ENCODE measurements at regions not wholly inside any gene's neighbourhood (a gene's known extent, or its start where the extent isn't known, plus 50 kb on each side); places are given as distances from the start of the nearest gene placed in this dataset.

DNA sequence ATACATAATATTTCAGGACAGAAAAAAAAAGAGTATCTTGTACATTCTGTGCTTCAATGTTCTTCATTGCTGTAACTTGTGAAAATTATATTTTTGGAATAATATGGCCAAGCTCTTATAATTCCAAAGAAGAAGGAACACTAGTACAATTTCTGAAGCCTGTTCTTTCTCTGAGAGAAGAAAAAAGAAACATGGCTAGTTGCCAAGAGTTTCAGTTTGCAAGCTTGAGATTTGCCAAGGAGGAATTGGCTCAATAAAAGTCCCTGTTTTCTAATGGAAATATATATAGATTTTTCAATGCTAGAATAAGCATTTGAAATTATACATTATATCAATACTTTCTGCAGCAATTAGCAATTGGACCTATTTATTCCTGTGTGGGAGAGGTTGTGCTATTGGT, 285.2 kb upstream of the NEGR1 start:
- TF ChIP-seq ZFX (IDR thresholded peaks at IDR 0.05; ENCODE audit: borderline replicate concordance) (no peak), CTCF (IDR thresholded peaks at IDR 0.05) (no peak)

GRCh38 chr1:72564749-72565148, 282.4 kb upstream of the NEGR1 start:
- TF ChIP-seq ZFX (IDR thresholded peaks at IDR 0.05; ENCODE audit: borderline replicate concordance), result no peak
- TF ChIP-seq CTCF (IDR thresholded peaks at IDR 0.05), result no peak
- H3K27ac ChIP-seq, result no peak overlapping the region

More for the DNA sequence above, 285.2 kb upstream of the NEGR1 start:
- no peak overlapping the region for H3K27ac ChIP-seq

DNA sequence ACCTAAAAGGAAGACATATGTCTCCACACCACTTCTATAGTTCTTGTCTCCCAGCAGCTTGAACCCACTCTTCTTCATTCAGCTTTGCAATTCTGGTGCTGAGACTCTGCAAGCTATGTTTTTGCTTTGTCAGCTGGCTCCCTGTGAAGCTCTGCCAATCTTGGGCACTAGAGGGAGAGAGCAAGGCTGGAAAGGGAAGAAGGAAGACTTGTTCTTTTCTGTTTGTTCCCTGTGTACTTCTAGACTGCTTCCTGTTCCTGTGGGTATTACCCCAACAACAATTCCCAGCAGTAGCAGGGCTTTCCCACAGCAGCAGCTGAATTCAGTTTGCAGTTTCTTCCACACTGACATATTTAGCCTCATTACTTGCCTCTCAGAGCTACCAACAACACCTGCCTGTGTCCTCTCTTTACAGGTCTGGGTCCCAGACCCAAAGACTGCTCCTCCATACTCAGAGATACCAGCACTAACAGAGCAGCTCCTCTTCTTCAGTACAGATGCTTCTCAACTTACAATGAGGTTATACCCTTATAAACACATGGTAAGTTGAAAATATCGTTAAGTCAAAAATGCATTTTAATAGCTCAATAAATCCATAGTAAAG, 275.2 kb upstream of the NEGR1 start:
- peak; percentile 48 for TF ChIP-seq CTCF (IDR thresholded peaks at IDR 0.05)
- no peak for TF ChIP-seq ZFX (IDR thresholded peaks at IDR 0.05; ENCODE audit: borderline replicate concordance)

DNA sequence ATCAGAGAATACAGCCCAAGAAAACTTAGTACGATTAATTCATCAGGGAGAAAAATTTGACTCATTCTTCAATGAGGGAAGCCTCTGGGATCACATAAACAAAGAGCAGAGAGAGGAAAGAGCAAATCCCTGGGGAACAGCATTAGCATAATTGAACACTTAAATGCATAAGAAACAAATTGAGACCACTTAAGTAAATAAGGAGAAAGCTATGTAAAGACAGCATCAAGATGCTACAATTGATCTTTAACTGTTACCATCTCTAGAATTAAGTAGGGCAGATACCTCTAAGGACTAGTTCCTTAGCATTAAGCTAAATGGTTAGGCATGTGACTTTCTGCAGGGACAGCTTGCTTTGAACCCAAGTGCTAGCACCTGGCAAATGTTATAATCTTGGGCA, 265.1 kb upstream of the NEGR1 start:
- no peak overlapping the region for H3K27ac ChIP-seq
- no peak for TF ChIP-seq ZFX (IDR thresholded peaks at IDR 0.05; ENCODE audit: borderline replicate concordance)
- TF ChIP-seq CTCF (IDR thresholded peaks at IDR 0.05), result no peak

More for the DNA sequence above, 275.2 kb upstream of the NEGR1 start:
- no peak overlapping the region for H3K27ac ChIP-seq

GRCh38 chr1:72540674-72541073, 258.3 kb upstream of the NEGR1 start:
- TF ChIP-seq CTCF (IDR thresholded peaks at IDR 0.05) (no peak), ZFX (IDR thresholded peaks at IDR 0.05; ENCODE audit: borderline replicate concordance) (no peak)
- H3K27ac ChIP-seq, result no peak overlapping the region

DNA sequence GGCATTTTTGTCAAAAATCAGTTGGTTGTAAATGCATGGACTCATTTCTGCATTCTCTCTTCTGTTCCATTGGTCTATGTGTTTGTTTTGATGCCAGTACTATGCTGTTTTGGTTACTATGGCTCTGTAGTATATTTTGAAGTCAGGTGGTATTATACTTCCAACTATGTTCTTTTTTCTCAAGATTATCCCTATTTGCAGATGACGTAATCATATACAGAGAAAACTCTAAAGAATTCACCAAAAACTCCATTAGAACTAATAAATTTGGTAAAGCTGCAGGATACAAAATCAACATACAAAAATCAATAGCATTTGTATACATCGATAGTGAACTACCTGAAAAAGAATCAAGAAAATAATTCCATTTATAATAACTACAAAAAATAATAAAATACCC, 253.1 kb upstream of the NEGR1 start:
- H3K27ac ChIP-seq, result no peak overlapping the region
- no peak for TF ChIP-seq CTCF (IDR thresholded peaks at IDR 0.05)
- TF ChIP-seq ZFX (IDR thresholded peaks at IDR 0.05; ENCODE audit: borderline replicate concordance), result no peak

DNA sequence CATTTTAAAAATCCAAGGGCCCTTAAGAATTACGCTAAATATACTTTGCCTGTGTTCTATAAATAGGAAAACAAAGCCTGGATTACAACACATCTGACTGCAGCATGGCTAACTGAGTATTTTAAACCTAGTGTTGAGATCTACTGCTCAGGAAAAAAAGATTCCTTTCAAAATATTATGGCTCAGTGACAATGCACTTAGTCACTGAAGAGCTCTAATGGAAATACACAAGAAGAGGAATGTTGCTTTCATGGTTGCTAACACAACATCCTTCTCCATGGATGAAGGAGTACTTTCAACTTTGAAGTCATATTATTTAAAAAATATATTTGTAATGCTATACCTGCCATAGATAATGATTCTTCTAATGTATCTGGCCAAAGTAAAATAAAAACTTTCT, 248.3 kb upstream of the NEGR1 start:
- no peak overlapping the region for H3K27ac ChIP-seq
- TF ChIP-seq CTCF (IDR thresholded peaks at IDR 0.05), result no peak
- no peak for TF ChIP-seq ZFX (IDR thresholded peaks at IDR 0.05; ENCODE audit: borderline replicate concordance)

Data from 22Rv1 (cell line).